Osteocyte (in vitro differentiated cells): ENCODE measurements at regions not wholly inside any gene's neighbourhood (a gene's known extent, or its start where the extent isn't known, plus 50 kb on each side); places are given as distances from the start of the nearest gene placed in this dataset.
A peak's percentile ranks its signal among the peaks of the same experiment; 100 is the strongest.
"Not testable (repeated sequence)": the region's sequence is repeated elsewhere in the genome, so short reads cannot be mapped to it uniquely, and the experiment has no call there.

Experiments used
- DNase-seq: peaks from one replicate; pipeline ENCODE4 v3.0.0; 2021; ENCODE audit warnings: mixed read lengths; ENCODE audit not compliant: unreplicated experiment; ENCODE audit errors: extremely low spot score
- H3K27ac Mint-ChIP-seq: one replicate; pipeline ENCODE4 v1.8.0; 2021; ENCODE audit warnings: mild to moderate bottlenecking, mixed read lengths; ENCODE audit not compliant: unreplicated experiment
- H3K27me3 Mint-ChIP-seq: one replicate; pipeline ENCODE4 v1.8.0; 2021; ENCODE audit warnings: mixed read lengths; ENCODE audit not compliant: unreplicated experiment
- H3K36me3 Mint-ChIP-seq: one replicate; pipeline ENCODE4 v1.8.0; 2021; ENCODE audit warnings: mixed read lengths; ENCODE audit not compliant: unreplicated experiment
- H3K4me1 Mint-ChIP-seq: one replicate; pipeline ENCODE4 v1.8.0; 2021; ENCODE audit warnings: mixed read lengths; ENCODE audit not compliant: unreplicated experiment
- H3K4me3 Mint-ChIP-seq: one replicate; pipeline ENCODE4 v1.8.0; 2021; ENCODE audit warnings: mild to moderate bottlenecking, moderate library complexity, mixed read lengths; ENCODE audit not compliant: unreplicated experiment
- H3K9me3 Mint-ChIP-seq: one replicate; pipeline ENCODE4 v1.8.0; 2021; ENCODE audit warnings: mixed read lengths; ENCODE audit not compliant: unreplicated experiment
- TF ChIP-seq, protein P1 (sequence below): fragments of 200-600 bp; sonication (generic); IDR thresholded peaks from 2 replicates; pipeline ENCODE4 v1.5.0; 2021; ENCODE audit warnings: antibody characterized with exemption, mild to moderate bottlenecking, moderate library complexity

DNA sequence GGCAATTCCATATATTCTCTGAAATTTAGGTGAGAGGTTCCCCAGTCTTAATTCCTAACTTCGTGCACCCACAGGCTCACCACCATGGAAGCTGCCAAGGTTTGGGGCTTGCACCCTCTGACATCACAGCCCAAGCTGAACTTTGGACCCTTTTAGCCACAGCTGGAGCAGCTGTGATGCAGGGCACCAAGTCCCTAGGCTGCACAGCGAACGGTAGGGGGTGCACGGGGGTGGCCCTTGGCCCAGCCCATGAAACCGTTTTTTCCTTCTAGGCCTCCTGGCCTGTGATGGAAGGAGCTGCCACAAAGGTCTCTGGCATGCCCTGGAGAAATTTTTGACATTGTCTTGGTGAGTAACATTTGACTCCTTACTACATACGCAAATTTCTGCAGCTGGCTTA is 251.9 kb upstream of the GRM3 start:
- H3K27me3 Mint-ChIP-seq: no peaks in the 10 kb centered on the region
- H3K36me3 Mint-ChIP-seq: no peaks in the 10 kb centered on the region
- TF ChIP-seq, protein P1, sequence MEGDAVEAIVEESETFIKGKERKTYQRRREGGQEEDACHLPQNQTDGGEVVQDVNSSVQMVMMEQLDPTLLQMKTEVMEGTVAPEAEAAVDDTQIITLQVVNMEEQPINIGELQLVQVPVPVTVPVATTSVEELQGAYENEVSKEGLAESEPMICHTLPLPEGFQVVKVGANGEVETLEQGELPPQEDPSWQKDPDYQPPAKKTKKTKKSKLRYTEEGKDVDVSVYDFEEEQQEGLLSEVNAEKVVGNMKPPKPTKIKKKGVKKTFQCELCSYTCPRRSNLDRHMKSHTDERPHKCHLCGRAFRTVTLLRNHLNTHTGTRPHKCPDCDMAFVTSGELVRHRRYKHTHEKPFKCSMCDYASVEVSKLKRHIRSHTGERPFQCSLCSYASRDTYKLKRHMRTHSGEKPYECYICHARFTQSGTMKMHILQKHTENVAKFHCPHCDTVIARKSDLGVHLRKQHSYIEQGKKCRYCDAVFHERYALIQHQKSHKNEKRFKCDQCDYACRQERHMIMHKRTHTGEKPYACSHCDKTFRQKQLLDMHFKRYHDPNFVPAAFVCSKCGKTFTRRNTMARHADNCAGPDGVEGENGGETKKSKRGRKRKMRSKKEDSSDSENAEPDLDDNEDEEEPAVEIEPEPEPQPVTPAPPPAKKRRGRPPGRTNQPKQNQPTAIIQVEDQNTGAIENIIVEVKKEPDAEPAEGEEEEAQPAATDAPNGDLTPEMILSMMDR: no peak
- DNase-seq: no peak
- H3K4me1 Mint-ChIP-seq: no peaks in the 10 kb centered on the region
- no peak overlapping the region for H3K4me3 Mint-ChIP-seq
- H3K27ac Mint-ChIP-seq: no peak overlapping the region
- peaks cover 6% of the 10 kb centered on the region for H3K9me3 Mint-ChIP-seq

DNA sequence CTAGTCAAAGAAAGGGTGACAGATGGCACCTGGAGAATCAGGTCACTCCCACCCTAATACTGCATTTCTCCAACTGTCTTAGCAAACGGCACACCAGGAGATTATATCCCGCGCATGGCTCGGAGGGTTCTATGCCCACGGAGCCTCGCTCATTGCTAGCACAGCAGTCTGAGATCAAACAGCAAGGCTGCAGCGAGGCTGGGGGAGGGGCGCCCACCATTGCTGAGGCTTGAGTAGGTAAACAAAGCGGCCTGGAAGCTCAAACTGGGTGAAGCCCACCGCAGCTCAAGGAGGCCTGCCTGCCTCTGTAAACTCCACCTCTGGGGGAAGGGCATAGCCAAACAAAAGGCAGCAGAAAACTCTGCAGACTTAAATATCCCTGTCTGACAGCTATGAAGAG is 268.1 kb upstream of the GRM3 start:
- not testable (repeated sequence) for DNase-seq, H3K36me3 Mint-ChIP-seq, H3K4me1 Mint-ChIP-seq

DNA sequence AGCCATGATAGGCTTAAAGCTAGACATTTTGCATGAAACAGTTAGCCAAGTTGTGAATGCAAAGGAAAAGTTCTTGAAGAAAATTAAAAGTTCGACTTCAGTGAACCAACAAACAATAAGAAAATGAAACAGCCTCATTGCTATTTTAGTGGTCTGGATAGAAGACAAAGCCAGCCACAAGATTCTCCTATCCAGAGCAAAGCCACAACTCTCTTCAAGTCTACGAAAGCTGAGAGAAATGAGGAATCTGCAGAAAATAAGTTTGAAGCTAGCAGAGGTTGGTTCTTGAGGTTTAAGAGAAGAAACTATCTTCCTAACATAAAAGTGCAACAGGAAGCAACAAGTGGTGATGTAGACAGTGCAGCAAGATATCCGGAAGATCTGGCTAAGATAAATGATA is 271.4 kb upstream of the GRM3 start:
- peaks cover 9% of the 10 kb centered on the region for H3K9me3 Mint-ChIP-seq
- H3K27me3 Mint-ChIP-seq: no peaks in the 10 kb centered on the region
- no peaks in the 10 kb centered on the region for H3K36me3 Mint-ChIP-seq
- TF ChIP-seq, protein P1: no peak
- H3K4me1 Mint-ChIP-seq: no peaks in the 10 kb centered on the region
- no peak overlapping the region for H3K27ac Mint-ChIP-seq
- H3K4me3 Mint-ChIP-seq: no peak overlapping the region
- no peak for DNase-seq

More for the DNA sequence above, 268.1 kb upstream of the GRM3 start:
- peaks cover 18% of the 10 kb centered on the region for H3K9me3 Mint-ChIP-seq
- H3K4me3 Mint-ChIP-seq, H3K27ac Mint-ChIP-seq, H3K27me3 Mint-ChIP-seq: not testable (repeated sequence)

DNA sequence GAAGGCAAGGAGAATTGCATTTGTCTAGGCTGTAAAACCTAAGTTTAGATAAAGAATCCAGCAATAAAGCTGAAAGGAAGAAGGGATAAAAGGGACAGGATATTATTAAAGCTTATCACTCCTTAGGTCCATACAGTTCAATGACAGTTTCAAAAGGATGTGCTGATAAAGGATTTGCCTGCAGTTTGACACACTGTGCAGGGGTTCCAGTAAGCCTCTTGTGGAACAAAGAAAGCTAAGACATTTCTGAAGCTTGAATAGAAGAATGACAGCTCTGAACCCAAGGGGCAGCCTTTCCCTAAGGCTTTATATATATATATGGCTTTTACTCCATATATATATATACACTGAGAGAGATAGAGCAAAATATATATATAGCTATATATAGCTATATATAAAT is 276.8 kb upstream of the GRM3 start:
- no peak for DNase-seq
- H3K27ac Mint-ChIP-seq: no peak overlapping the region
- peaks cover 4% of the 10 kb centered on the region for H3K9me3 Mint-ChIP-seq
- TF ChIP-seq, protein P1: no peak
- H3K4me3 Mint-ChIP-seq: no peak overlapping the region
- no peaks in the 10 kb centered on the region for H3K36me3 Mint-ChIP-seq
- no peaks in the 10 kb centered on the region for H3K27me3 Mint-ChIP-seq
- no peaks in the 10 kb centered on the region for H3K4me1 Mint-ChIP-seq

DNA sequence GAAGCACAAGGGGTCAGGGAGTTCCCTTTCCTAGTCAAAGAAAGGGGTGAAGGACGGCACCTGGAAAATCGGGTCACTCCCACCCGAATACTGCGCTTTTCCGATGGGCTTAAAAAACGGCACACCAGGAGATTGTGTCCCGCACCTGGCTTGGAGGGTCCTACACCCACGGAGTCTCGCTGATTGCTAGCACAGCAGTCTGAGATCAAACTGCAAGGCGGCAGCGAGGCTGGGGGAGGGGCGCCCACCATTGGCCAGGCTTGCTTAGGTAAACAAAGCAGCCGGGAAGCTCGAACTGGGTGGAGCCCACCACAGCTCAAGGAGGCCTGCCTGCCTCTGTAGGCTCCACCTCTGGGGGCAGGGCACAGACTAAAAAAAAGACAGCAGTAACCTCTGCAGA is 303.3 kb upstream of the GRM3 start:
- H3K27ac Mint-ChIP-seq, DNase-seq, H3K4me1 Mint-ChIP-seq, H3K9me3 Mint-ChIP-seq, H3K27me3 Mint-ChIP-seq, H3K36me3 Mint-ChIP-seq: not testable (repeated sequence)
- peak overlapping the region; percentile 71 for H3K4me3 Mint-ChIP-seq

DNA sequence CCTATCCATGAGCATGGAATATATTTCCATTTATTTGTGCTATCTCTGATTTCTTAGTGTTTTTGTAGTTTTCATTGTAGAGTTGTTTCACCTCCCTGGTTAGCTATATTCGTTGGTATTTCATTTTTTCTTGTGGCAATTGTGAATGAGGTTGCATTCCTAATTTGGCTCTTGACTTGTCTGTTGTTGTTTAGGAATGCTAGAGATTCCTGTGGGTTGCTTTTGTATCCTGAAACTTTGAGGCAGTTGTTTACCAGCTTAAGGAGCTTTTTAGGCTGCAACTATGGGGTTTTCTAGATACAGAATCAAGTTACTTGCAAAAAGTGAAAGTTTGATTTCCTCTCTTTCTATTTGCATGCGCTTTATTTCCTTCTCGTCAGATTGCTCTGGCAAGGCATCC is 304.7 kb upstream of the GRM3 start:
- peaks cover 4% of the 10 kb centered on the region for H3K4me1 Mint-ChIP-seq
- no peak overlapping the region for H3K27ac Mint-ChIP-seq
- H3K4me3 Mint-ChIP-seq: no peak overlapping the region
- no peak for DNase-seq
- H3K9me3 Mint-ChIP-seq: no peaks in the 10 kb centered on the region
- TF ChIP-seq, protein P1: no peak
- H3K36me3 Mint-ChIP-seq: no peaks in the 10 kb centered on the region
- H3K27me3 Mint-ChIP-seq: peaks cover 2% of the 10 kb centered on the region
